Mesothelial cell of epicardium (in vitro differentiated cells): ENCODE measurements at regions not wholly inside any gene's neighbourhood (a gene's known extent, or its start where the extent isn't known, plus 50 kb on each side); places are given as distances from the start of the nearest gene placed in this dataset.
A peak's percentile ranks its signal among the peaks of the same experiment; 100 is the strongest.

ENCODE experiments used
- DNase-seq, 2 experiments: peaks; one replicate each; pipeline ENCODE4 v3.0.0; 2021; ENCODE audit warnings: low spot score in 2 of 2; ENCODE audit not compliant: unreplicated experiment in 2 of 2
- H3K27ac Mint-ChIP-seq: 2 replicates; pipeline ENCODE4 v1.8.0; 2021; ENCODE audit warnings: mixed read lengths
- H3K27me3 Mint-ChIP-seq: 2 replicates; pipeline ENCODE4 v1.8.0; 2021; ENCODE audit warnings: low read depth, mixed read lengths
- H3K36me3 Mint-ChIP-seq: 2 replicates; pipeline ENCODE4 v1.8.0; 2021; ENCODE audit warnings: mixed read lengths
- H3K4me1 Mint-ChIP-seq: 2 replicates; pipeline ENCODE4 v1.8.0; 2021; ENCODE audit warnings: mixed read lengths
- H3K4me3 Mint-ChIP-seq: 2 replicates; pipeline ENCODE4 v1.8.0; 2021; ENCODE audit warnings: mild to moderate bottlenecking, moderate library complexity, mixed read lengths
- H3K9me3 Mint-ChIP-seq: 2 replicates; pipeline ENCODE4 v1.8.0; 2021; ENCODE audit warnings: mixed read lengths
- CTCF ChIP-seq: fragments of 200-600 bp; sonication (generic); IDR thresholded peaks from one replicate; pipeline ENCODE4 v1.5.0; 2021; ENCODE audit warnings: antibody characterized with exemption; ENCODE audit not compliant: unreplicated experiment

DNA sequence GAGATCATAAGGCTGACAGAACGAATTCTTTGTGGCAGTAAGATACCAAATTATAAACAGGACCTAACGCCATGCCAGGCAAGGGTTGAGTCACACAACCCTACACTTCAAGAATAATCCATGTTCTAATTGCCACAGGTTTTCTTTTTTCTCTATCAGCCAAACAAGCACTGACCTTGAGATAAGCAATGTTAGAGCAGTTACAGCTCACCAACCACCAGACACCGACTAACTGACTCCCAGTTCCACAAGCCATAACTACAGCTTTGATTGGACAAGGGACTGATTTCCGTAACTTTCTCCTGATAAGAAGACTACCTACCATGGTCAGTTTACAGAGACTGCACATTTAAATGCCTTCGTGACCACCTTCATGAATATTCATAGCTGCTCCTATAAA lies 149.6 kb downstream of the PTPRU start:
- Mint-ChIP-seq H3K27me3 (peaks cover 23% of the 10 kb centered on the region), H3K4me1 (peaks cover 16% of the 10 kb centered on the region), H3K36me3 (no peaks in the 10 kb centered on the region), H3K4me3 (no peak overlapping the region), H3K27ac (no peak overlapping the region), H3K9me3 (no peaks in the 10 kb centered on the region)
- DNase-seq, result peak in 1 of 2 experiments; percentile 5
- no peak for TF ChIP-seq CTCF

GRCh38 chr1:29384496-29385015 lies 148.2 kb downstream of the PTPRU start:
- Mint-ChIP-seq H3K36me3 (no peaks in the 10 kb centered on the region), H3K27me3 (peaks cover 23% of the 10 kb centered on the region), H3K9me3 (peaks cover under 1% of the 10 kb centered on the region), H3K27ac (no peak overlapping the region), H3K4me1 (peaks cover 7% of the 10 kb centered on the region), H3K4me3 (no peak overlapping the region)
- DNase-seq, result peak in 1 of 2 experiments; percentile 21
- TF ChIP-seq CTCF, result no peak

GRCh38 chr1:29383746-29384371 lies 147.5 kb downstream of the PTPRU start:
- Mint-ChIP-seq H3K9me3 (peaks cover 8% of the 10 kb centered on the region), H3K27ac (peak overlapping the region; percentile 10), H3K36me3 (peaks cover 2% of the 10 kb centered on the region), H3K27me3 (peaks cover 23% of the 10 kb centered on the region), H3K4me1 (peaks cover 7% of the 10 kb centered on the region), H3K4me3 (no peak overlapping the region)
- no peak for TF ChIP-seq CTCF
- DNase-seq, result peak in 1 of 2 experiments; percentile 31

- Mint-ChIP-seq H3K27me3 (peaks cover 18% of the 10 kb centered on the region), H3K9me3 (peaks cover 16% of the 10 kb centered on the region)
Measured at GRCh38 chr1:29382851-29383745, 146.8 kb downstream of the PTPRU start.

DNA sequence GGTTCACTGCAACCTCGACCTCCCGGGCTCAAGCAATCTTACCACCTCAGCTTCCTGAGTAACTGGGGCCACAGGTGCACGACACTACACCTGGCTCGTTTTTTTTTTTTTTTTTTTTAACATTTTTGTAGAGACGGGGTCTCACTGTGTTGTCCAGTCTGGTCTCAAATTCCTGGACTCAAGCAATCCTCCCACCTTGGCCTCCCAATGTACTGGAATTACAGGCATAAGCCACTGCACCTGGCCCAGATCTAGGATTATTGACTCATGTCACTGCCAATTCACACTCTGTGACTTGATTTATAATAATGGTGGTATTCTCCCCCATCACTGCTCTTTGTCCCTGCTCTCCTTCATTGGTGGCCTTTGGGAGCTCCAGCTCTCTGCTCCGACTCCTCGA lies 145.1 kb downstream of the PTPRU start:
- no peak overlapping the region for H3K27ac Mint-ChIP-seq
- peak in 1 of 2 experiments; percentile 11 for DNase-seq
- H3K27me3 Mint-ChIP-seq, result peaks cover 8% of the 10 kb centered on the region

More at GRCh38 chr1:29382851-29383745, 146.8 kb downstream of the PTPRU start:
- Mint-ChIP-seq H3K27ac (peak overlapping the region; percentile 10), H3K36me3 (peaks cover 3% of the 10 kb centered on the region), H3K4me1 (peaks cover 7% of the 10 kb centered on the region), H3K4me3 (no peak overlapping the region)
- no peak for TF ChIP-seq CTCF
- peak in 1 of 2 experiments; percentile 37 for DNase-seq

More for the DNA sequence above, 145.1 kb downstream of the PTPRU start:
- Mint-ChIP-seq H3K36me3 (peaks cover 3% of the 10 kb centered on the region), H3K4me1 (peaks cover 7% of the 10 kb centered on the region), H3K9me3 (peaks cover 23% of the 10 kb centered on the region), H3K4me3 (no peak overlapping the region)
- no peak for TF ChIP-seq CTCF
